ENCODE measurements at regions not wholly inside any gene's neighbourhood (a gene's known extent, or its start where the extent isn't known, plus 50 kb on each side); places are given as distances from the start of the nearest gene placed in this dataset.

DNA sequence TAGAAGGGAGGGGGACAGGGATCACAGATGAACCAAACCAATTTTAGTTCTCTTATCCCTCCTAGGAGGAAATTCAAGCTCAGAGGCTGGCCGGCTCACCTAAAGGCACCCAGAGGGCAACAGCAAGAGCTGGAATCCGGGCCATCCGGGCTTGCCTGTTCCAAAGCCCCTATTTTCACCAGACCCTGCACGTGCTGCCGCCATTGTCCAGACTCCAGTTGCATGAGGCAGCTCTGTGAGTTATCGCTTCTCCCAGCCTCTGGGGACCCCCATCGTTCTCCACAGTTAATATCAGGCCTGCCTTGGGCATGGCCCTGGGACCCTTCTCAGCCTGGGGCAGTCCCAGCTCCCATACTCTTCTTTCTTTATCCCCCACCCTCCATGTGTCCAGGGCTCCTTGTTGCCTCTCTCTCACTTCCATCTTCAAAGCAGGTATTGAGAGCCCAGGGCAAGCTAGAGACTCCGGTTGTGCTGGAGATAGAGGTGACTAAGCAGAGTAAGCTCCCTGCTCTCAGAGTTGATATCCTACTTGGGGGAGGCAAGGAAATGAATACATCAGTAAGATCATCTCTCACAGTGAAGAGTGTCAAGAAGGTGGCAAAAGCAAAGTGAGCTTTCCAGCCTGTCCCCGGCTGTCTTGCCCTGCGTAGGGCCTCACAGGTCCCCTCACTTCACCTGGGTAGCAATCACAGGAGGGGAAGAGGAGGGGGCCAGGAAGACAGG is 322.8 kb downstream of the UACA start:
- no peak for DNase-seq

DNA sequence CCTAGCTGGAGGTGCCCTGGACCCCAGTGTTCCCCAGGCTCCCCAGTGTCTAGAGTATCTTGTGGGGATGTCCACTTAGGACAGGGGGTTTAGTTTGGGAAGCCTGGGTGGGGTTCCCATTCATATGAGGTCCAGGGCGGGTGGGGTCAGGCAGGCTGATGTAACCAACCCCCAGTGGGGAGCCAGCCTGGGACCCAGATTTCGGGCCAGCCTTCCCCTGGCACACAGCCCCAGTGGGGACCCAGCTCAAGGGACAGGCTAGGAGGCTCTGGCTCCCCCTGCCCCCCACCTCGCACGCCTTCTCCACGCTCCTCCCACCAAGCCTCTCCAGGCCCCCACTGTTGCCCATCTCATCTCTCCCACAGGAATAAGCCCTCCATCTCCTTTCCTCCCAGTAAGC is 323.5 kb downstream of the UACA start:
- no peak for DNase-seq

DNA sequence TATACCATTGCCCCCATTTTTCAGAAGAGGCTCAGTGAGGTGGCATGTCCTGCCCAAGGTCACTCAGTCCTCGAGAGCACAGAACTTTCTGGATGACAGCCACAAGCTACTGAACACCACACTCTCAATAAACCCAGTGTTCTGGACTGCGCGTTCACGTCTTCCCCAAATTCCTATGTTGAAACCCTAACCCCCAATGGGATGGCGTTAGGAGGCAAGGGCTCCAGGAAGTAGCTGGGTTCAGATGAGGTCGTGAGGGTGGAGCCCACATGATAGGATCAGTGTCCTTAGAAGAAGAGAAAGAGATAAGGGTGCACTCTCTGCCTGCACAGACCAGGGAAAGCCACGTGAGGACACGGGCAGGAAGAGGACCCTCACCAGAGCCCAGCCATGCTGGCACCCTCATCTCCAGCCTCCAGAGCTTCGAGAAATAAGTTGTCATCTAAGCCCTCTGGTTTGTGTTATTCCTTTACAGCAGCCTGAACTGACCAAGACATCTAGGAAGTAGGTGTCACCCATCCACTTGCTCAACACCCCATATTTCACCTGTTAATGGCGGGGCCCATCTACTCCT is 324.0 kb downstream of the UACA start:
- DNase-seq: peak; percentile 61

DNA sequence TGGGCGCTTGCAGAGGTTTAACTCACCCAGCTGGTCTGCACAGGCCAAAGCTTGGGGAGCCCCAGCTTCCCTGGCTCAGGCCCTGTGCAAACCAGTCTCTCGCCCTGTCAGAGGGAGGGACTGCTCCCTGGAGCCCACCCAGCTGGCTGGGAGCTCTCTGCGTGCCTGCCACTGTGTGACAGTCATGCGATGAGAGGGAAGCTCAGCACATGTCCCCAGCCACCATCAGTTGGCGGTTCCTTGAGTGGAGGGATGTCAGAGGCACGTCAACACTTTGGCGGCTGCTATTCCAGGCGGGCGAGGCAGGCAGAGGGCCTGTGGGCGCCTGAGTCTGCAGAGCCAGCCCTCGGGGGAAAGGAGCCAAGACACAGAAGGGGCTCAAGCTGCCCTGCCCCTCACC is 324.6 kb downstream of the UACA start:
- no peak for DNase-seq

DNA sequence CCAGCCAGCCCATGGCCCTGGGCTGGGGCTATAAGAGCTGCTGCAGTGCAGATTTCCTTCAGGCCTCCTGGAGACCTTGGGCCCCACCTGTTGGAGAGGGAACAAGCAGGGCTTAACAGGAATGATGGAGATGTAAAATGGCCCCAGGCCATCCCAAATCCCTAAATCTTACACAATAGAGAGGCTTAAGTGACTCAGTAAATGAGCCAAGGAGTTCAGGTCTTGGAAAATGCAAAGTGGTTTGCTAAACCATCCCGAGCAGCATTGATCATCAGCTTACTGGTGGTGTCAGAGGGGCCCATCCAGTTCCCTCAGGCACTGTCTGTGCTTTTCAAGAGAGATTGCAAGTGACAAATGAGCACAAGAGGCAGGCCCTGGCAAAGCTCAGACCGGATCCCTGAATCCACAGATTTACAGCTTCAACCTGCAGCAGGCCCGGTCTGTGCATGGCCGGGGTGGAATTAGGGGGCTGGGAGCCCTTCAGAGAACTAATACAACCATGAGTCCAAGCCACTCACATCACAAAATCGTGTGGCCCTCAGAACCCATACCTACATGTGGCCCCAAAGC is 325.4 kb downstream of the UACA start:
- no peak for DNase-seq

DNA sequence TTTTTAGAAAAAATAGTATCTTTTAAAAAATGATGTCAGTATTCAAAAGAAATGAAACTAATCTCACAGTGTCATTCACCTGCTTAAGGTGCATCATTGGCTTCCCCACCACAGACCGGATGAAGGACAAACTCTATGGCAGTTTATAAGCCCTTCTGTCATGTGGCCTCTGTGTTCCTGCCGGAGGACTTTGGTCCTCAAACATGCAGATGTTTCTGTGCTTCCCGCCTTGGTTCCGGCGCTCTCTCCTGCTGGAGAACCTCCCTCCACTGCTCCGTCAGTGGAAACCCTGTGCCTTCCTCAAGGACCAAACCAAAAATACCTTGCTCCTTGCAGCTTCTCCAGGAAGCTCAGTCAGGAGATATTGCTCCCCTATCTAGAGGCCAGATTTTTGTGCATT is 326.3 kb downstream of the UACA start:
- no peak for DNase-seq

DNA sequence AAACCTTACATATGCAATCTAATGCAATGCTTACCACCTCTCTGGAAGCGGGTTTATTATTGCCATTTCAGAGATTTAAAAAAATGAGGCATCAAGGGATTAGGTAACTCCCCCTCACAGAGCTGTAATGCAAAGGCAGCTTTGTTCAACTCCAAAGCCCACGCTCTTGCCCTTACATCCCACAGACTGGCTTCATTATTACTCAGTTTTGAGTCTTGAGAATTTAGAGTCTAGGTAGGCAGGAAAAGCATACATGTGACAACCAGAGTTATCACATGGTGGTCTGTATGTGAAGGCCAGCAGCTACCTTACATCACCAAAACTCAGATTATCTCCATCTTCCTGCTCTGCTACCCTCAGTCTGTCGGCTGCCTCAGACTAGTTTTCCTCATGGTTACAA is 326.9 kb downstream of the UACA start:
- no peak for DNase-seq

DNA sequence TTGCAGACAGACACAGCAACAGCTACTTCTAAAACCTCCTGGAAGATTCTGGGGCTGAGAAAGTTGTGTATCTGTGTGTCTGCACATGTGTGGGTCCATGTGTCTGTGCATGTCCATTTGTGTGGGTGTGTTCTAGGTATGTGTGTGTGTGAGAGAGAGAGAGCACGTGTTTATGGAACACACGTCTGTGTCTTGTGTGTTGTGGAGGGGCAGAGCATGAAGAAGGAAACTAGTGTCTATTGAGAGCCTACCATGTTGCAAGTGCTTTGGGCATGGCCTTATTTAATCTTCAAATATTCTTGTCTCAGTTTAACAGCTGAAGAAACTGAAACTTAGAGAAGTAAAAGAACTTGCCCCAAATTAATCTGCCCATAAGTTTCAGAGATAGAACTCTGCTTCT is 327.5 kb downstream of the UACA start:
- no peak for DNase-seq

DNA sequence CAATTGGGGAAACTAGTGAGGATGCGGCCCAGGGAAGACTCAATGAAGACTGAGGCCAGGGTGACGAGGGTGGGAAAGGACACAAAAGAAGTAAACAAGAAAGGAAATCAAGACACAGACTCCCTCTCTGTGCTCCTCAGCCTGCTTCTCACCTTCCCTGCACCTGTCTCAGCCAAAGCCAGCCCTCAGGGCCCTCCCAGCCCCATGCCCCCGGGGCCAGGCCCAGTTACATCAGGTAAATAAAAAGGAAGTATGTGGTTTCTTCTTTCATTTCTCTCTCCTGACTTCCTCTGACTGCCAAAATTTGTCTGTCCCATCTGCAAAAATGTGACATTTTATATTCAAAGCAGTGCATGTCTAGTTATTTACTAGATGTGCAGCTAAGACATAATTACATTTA is 328.0 kb downstream of the UACA start:
- DNase-seq: no peak

DNA sequence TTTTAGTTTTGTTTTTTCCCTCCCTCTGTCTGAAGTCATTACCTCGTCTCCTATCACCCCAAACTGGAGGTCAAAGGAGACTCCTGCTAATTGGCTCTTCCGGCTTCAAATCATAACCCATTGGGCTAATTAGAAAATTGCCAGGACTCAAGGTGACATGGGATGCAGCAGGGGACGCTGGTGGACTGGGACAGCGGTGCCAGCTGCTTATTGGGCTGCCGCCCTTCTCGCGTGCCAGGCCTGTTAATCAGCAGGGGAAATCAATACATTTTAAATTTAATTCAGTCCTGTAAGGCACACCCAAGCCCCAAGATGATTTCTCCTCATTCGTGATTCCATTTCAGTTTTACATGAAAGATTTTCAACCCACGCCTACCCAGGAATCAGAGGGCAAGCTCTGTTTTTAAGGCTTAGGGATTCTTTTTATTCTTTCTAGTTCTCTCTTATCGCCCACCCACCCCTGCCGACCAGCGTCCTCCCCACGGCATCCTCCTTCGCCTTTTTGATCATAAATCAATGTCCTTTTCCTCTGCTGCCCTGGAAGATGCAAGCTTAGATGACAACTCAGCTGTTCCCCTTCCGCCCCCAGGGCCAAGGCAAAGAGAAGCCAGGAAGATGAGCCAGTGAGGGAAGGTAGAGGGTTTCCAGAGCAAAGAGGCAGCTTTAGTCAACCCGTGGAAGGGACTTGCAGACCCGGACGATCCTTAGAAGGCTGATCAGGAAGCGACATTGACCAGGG is 329.6 kb downstream of the UACA start:
- peak; percentile 32 for DNase-seq

DNA sequence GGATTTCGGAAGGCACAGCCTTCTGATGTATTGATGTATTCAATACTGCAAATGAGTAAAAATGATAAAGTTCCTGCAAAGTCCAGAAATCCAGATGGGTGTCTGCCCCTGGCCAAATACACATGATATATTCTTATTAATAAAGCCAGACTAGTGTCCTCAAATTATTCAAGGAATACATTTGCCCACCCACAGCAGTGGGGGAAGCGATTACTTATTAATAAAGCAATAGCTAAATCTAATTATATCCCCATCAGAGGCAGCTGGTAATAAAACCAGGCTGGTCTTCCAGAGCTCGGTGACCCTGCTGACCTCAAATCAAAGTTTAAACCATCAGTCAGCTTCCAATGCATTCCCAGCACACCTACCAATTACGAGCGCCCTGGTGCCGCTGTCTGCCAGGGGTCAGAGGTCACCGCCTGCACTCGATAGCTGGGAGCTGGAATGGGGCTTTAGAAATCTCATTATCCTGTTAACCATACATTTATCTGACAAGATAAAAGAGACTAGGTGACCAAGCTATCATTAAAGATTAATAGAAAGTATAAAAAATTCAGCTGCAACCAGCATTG is 330.3 kb downstream of the UACA start:
- no peak for DNase-seq

DNA sequence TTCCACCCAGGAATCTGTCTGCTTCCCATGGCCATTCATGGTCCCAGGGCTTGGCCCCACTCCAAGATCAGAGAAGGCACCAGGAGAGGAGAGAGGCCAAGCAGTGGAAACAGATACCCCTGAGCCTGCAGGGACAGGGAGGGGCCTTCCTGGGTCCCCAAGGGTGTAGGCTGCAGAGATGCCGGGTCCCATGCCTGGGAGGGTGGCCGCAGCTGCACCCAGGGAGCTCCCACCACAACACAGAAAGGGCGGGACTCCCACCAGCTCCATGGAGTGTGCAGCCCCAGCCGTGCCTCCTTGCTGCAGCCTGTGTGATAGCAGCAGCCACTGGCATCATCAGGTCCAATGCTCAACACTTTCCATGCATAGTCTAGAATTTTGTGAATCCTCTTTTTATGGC is 331.5 kb downstream of the UACA start:
- no peak for DNase-seq

DNA sequence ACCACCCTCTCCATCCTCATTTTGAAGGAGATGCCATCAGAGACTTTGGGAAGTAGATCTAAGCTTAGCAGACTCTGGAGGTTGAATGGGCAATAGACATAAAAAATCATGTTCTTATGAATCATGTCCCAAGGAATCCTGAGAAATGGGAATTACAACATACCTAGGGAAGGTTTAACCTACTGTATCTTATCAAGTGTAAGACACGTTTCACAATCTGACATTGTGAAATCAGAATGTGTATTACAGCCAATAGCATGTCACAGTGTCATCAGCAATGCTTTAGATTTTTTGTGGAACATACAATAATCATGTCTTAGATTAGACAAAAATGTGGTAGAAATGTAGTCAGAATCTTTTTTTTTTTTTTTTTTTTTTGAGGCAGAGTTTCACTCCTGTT is 332.4 kb upstream of the TLE3 start:
- DNase-seq: peak; percentile 63

DNA sequence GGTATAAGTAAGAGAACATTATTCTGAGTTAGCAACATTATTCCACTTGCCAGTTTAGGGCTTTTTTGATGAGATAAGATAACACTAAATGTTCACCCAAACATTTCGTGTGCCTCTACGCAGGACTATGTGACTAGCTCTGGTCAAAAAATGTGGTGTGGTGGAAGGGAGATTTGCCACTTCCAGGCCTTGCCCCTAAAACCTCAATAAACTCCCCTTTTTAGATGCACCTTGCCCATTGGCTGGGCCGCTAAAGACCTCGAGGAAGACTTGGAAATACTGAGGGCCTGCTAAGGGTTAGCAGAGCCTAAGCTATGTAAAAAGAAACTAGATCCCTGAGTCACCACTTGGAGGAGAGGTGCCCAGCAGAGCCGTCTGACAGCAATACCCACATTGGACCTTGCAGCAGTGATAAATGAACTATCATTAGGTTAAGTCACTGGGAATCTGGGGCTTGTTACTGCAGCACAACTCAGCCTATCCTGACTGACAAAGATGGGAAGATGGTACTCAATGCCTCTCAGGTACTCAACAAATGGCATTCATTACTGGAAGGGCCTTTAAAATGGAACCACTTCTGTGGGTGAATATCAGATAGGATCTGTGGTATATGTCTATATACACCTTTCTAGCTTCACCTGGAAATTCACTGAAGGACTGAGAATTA is 331.5 kb upstream of the TLE3 start:
- DNase-seq: peak; percentile 50

DNA sequence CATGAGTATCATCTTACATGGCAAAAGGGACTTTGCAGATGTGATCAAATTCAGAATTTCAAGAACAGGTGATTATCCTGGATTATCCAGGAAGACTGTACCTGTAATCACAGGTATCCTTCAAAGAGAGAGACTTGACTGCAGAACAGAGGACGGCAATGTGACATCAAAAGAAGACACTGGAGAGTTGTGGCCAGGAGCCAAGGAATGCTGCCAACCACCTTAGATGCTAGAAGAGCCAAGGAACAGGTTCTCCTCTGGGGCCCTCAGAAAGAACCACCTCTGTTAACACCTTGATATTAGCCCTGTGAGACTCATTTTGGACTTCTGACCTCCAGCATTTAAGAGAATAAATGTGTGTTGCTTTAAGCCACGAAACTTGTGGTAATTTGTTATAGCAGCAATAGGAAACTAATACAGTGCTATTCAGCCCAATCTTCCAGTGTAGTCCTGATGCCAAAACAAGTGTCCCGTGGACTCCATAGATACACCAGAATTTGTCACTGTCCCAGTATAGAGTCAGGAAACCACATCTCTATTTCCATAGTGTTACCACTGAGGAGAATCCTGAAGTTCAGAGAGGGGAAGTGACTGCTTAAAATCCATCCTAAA is 330.6 kb upstream of the TLE3 start:
- no peak for DNase-seq

DNA sequence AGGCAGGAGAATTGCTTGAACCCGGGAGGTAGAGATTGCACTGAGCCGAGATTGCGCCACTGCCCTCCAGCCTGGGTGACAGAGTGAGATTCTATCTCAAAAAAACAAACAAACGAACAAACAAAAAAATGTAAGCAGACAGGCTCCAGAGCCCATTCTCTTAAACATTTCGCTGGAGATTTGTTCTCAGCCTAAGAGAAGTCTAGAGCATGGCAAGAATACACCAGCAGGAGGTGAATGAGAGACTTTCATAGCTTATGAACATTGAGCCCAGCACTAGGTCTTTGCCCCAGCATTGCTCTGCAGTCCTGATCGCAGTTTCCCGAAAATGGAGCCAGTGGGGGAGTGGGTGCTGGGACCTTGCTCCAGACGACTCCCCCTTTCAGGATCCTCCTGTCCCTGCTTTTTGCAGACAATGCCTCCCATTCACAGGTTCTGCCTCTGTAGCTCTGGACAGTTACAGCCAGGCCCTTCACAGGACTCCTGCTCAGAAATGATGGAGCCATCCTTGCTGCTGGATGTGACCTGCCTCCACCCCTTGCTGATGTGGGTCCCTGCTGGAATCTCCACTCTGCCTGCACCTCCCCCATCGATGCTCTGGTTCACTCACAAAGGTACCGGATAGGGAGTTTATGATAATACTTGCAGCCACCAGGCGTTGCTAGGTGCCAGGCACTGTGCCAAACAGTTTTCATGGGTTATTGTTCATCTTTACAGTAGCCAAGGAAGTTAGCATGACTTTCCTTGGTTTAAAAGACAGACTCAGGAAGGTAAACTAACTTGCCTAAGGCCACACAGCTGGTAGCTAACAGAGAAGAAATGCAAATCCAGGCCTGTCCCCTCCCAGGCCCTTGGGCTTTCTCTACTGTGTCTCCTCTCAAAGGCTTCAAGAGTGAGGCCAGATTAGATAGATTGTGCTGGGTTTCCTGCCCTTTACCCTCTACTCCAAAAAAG is 329.7 kb upstream of the TLE3 start:
- DNase-seq: peak; percentile 45

DNA sequence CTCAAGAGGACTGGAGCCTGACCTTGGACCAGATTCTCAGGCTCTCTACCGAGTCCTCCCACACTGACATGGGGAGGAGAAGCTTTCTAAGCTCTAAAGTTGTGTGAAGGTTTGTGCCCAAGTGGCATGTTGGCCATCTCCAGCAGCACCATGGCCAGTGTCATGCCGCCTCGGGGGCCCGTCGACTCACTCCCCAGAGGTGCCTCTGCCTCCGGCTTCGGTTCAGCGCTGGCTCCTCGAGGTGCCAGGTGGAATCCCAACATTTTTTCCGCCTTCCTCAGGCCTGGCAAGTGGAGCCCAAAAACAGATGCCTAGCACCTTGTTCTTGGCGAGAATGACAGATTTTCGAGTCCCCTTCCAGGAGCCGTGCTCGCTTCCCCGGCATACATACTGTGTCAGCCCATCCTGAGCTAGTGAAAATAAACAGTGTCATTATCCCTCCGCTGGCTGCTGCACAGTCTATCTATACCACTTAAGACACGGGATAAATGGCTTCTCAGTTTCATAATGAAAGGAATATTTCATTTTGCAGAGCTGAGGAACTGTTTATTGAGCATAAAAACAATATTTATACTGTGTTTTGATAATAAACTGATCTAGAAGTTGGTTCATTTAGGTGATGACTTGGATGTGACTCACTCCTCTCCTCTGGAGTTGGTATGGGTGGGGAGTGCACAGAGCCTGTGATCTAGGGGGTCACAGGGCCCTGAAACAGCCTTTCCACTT is 328.5 kb upstream of the TLE3 start:
- no peak for DNase-seq

DNA sequence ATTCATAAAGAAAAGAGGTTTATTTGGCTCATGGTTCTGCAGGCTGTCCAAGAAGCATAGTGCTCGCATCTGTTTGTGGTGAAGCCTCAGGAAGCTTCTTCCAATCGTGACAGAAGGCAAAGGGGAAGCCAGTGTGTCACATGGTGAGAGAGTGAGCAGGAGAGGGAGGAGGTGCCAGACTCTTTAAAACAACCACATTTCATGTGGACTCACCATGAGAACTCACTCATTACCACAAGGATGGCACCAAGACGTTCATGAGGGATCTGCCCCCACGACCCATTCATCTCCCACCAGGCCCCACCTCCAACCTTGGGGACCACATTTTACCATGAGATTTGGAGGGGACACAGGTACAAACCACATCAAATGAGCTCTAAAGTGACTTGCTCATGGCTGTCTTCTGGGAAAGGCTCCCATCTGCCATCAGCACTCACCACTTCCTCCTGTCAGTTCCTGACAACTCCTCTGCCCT is 327.3 kb upstream of the TLE3 start:
- peak; percentile 49 for DNase-seq

DNA sequence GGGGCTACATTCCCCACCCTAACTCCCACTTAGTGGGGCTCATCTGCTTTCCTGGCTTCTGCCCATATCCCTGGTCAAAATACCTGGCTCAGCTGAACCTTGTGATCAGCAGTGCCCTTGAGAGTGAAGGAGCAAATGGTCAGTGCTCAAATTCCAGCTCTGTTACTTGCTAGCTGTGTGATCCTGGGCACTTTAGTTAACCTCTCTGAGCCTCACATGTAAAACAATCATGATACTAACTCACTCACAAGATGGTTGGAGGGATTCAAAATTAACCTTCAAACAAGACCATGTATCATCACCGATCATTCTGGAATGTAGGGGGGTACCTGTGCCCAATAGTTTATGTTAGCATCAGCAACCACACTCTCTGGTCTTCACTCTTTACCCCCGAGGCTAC is 325.6 kb upstream of the TLE3 start:
- DNase-seq: no peak

DNA sequence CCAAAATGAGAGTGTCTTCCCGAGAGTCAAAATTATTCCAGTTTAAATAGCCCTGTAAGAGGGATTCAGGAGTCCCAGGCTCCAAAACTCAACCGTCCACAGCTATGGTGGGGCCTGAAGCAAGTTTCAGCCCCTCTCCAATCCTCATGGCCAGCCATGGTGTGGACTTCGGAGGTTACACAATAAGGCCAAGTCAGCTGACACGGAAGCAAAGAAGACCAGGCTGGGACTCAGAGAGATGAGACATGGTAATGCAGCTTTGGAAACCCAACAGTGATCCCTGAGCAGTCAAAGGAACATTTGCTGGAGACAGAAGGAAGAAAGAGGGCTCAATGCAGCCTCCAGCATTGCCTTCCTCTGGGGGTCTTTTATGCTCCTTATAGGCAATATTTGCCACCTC is 324.6 kb upstream of the TLE3 start:
- DNase-seq: no peak
